ENCODE measurements at regions not wholly inside any gene's neighbourhood (a gene's known extent, or its start where the extent isn't known, plus 50 kb on each side); places are given as distances from the start of the nearest gene placed in this dataset.

GRCh38 chr2:133836691-133837345, 268.6 kb upstream of the NCKAP5 start:
- Histone ChIP-seq H3K4me1 (no peaks in the 10 kb centered on the region), H3K36me3 (ENCODE audit: low read depth, missing control alignments) (no peaks in the 10 kb centered on the region), H3K27me3 (no peaks in the 10 kb centered on the region), H3K9me3 (no peaks in the 10 kb centered on the region), H3K27ac (no peak overlapping the region), H3K4me3 (no peak overlapping the region)
- 93 to 94% methylated on average over 11 of the region's 11 CpGs for WGBS, 2 donors
- intact Hi-C loops (cut with DNase I; ENCODE audit: low total_unique reads) = no loop called here
- DNase-seq = no peak
- TF ChIP-seq CTCF (IDR thresholded peaks at IDR 0.05) (no peak), POLR2A (IDR thresholded peaks at IDR 0.05) (no peak)

- DNase-seq = no peak
- Histone ChIP-seq H3K36me3 (ENCODE audit: low read depth, missing control alignments) (no peaks in the 10 kb centered on the region), H3K9me3 (no peaks in the 10 kb centered on the region), H3K27me3 (no peaks in the 10 kb centered on the region), H3K4me3 (no peak overlapping the region), H3K4me1 (no peaks in the 10 kb centered on the region), H3K27ac (no peak overlapping the region)
- intact Hi-C loops (cut with DNase I; ENCODE audit: low total_unique reads) = no loop called here
- TF ChIP-seq POLR2A (IDR thresholded peaks at IDR 0.05) = no peak
- 63 to 79% methylated on average over 2 to 6 of the region's 6 CpGs for WGBS, 2 donors
Observed at GRCh38 chr2:133837441-133838094, 269.3 kb upstream of the NCKAP5 start.

- H3K4me3 ChIP-seq = no peak overlapping the region
- no peak for DNase-seq
- intact Hi-C loops (cut with DNase I; ENCODE audit: low total_unique reads) = no loop called here
- H3K4me1 ChIP-seq = peaks cover 3% of the 10 kb centered on the region
- no peaks in the 10 kb centered on the region for H3K27me3 ChIP-seq
- no peaks in the 10 kb centered on the region for H3K36me3 ChIP-seq (ENCODE audit: low read depth, missing control alignments)
- no peak overlapping the region for H3K27ac ChIP-seq
- TF ChIP-seq POLR2A (IDR thresholded peaks at IDR 0.05) (no peak), CTCF (IDR thresholded peaks at IDR 0.05) (no peak)
- no peaks in the 10 kb centered on the region for H3K9me3 ChIP-seq
- WGBS, 2 donors = 84 to 87% methylated on average over 7 of the region's 7 CpGs
Observed at GRCh38 chr2:133838642-133839365, 270.5 kb upstream of the NCKAP5 start.

GRCh38 chr2:133839677-133840076, 271.4 kb upstream of the NCKAP5 start:
- Histone ChIP-seq H3K4me3 (no peak overlapping the region), H3K9me3 (no peaks in the 10 kb centered on the region), H3K4me1 (peaks cover 3% of the 10 kb centered on the region), H3K27ac (no peak overlapping the region), H3K36me3 (ENCODE audit: low read depth, missing control alignments) (no peaks in the 10 kb centered on the region), H3K27me3 (no peaks in the 10 kb centered on the region)
- TF ChIP-seq CTCF (IDR thresholded peaks at IDR 0.05) (no peak), POLR2A (IDR thresholded peaks at IDR 0.05) (no peak)
- DNase-seq = no peak
- WGBS, 2 donors = 61 to 77% methylated on average over 6 of the region's 6 CpGs
- intact Hi-C loops (cut with DNase I; ENCODE audit: low total_unique reads) = no loop called here

- TF ChIP-seq CTCF (IDR thresholded peaks at IDR 0.05) = no peak
- TF ChIP-seq POLR2A (IDR thresholded peaks at IDR 0.05) = no peak
- no peaks in the 10 kb centered on the region for H3K9me3 ChIP-seq
- 79 to 83% methylated on average over 7 of the region's 7 CpGs for WGBS, 2 donors
- DNase-seq = no peak
- H3K4me3 ChIP-seq = no peak overlapping the region
- intact Hi-C loops (cut with DNase I; ENCODE audit: low total_unique reads) = no loop called here
- H3K27me3 ChIP-seq = no peaks in the 10 kb centered on the region
- H3K36me3 ChIP-seq (ENCODE audit: low read depth, missing control alignments) = no peaks in the 10 kb centered on the region
- peak overlapping the region in 1 of 2 donors; percentile 75 for H3K27ac ChIP-seq
- peaks cover 3% of the 10 kb centered on the region for H3K4me1 ChIP-seq
Observed at GRCh38 chr2:133840761-133841160, 272.5 kb upstream of the NCKAP5 start.
